ENCODE measurements at regions not wholly inside any gene's neighbourhood (a gene's known extent, or its start where the extent isn't known, plus 50 kb on each side); places are given as distances from the start of the nearest gene placed in this dataset.
"Not testable (repeated sequence)": the region's sequence is repeated elsewhere in the genome, so short reads cannot be mapped to it uniquely, and the experiment has no call there.

- Histone ChIP-seq H3K4me3 (ENCODE audit: low read depth, low read length) (no peak overlapping the region), H3K27me3 (ENCODE audit: control insufficient read depth, insufficient read depth, low read length) (no peaks in the 10 kb centered on the region), H3K36me3 (ENCODE audit: control insufficient read depth, insufficient read depth, low read length) (no peaks in the 10 kb centered on the region)
- no peak for DNase-seq (ENCODE audit: low read depth)
- no peak for TF ChIP-seq CTCF (IDR thresholded peaks at IDR 0.05; ENCODE audit: insufficient read depth, low read length, poor library complexity, severe bottlenecking)
Measured at GRCh38 chr2:109690822-109691541, 76.8 kb downstream of the SOWAHC start.

- no peak overlapping the region for H3K4me3 ChIP-seq (ENCODE audit: low read depth, low read length)
- no peak for TF ChIP-seq CTCF (IDR thresholded peaks at IDR 0.05; ENCODE audit: insufficient read depth, low read length, poor library complexity, severe bottlenecking)
- DNase-seq (ENCODE audit: low read depth): no peak
- H3K36me3 ChIP-seq (ENCODE audit: control insufficient read depth, insufficient read depth, low read length): no peaks in the 10 kb centered on the region
- H3K27me3 ChIP-seq (ENCODE audit: control insufficient read depth, insufficient read depth, low read length): no peaks in the 10 kb centered on the region
Measured at GRCh38 chr2:109692013-109692743, 78.0 kb downstream of the SOWAHC start.

- H3K4me3 ChIP-seq (ENCODE audit: low read depth, low read length); DNase-seq (ENCODE audit: low read depth); H3K27me3 ChIP-seq (ENCODE audit: control insufficient read depth, insufficient read depth, low read length); H3K36me3 ChIP-seq (ENCODE audit: control insufficient read depth, insufficient read depth, low read length): not testable (repeated sequence)
Measured at GRCh38 chr2:109692831-109693230, 78.7 kb downstream of the SOWAHC start.

- DNase-seq (ENCODE audit: low read depth); H3K4me3 ChIP-seq (ENCODE audit: low read depth, low read length); H3K36me3 ChIP-seq (ENCODE audit: control insufficient read depth, insufficient read depth, low read length); H3K27me3 ChIP-seq (ENCODE audit: control insufficient read depth, insufficient read depth, low read length): not testable (repeated sequence)
Measured at GRCh38 chr2:109693292-109693691, 79.1 kb downstream of the SOWAHC start.

- H3K36me3 ChIP-seq (ENCODE audit: control insufficient read depth, insufficient read depth, low read length): no peaks in the 10 kb centered on the region
- TF ChIP-seq CTCF (IDR thresholded peaks at IDR 0.05; ENCODE audit: insufficient read depth, low read length, poor library complexity, severe bottlenecking): no peak
- no peak overlapping the region for H3K4me3 ChIP-seq (ENCODE audit: low read depth, low read length)
- no peaks in the 10 kb centered on the region for H3K27me3 ChIP-seq (ENCODE audit: control insufficient read depth, insufficient read depth, low read length)
- DNase-seq (ENCODE audit: low read depth): no peak
Measured at GRCh38 chr2:109694190-109694589, 80.0 kb downstream of the SOWAHC start.

GRCh38 chr2:109695290-109695689 lies 81.1 kb downstream of the SOWAHC start:
- TF ChIP-seq CTCF (IDR thresholded peaks at IDR 0.05; ENCODE audit: insufficient read depth, low read length, poor library complexity, severe bottlenecking): no peak
- no peaks in the 10 kb centered on the region for H3K27me3 ChIP-seq (ENCODE audit: control insufficient read depth, insufficient read depth, low read length)
- no peak overlapping the region for H3K4me3 ChIP-seq (ENCODE audit: low read depth, low read length)
- no peaks in the 10 kb centered on the region for H3K36me3 ChIP-seq (ENCODE audit: control insufficient read depth, insufficient read depth, low read length)
- no peak for DNase-seq (ENCODE audit: low read depth)

- Histone ChIP-seq H3K27me3 (ENCODE audit: control insufficient read depth, insufficient read depth, low read length) (no peaks in the 10 kb centered on the region), H3K36me3 (ENCODE audit: control insufficient read depth, insufficient read depth, low read length) (no peaks in the 10 kb centered on the region), H3K4me3 (ENCODE audit: low read depth, low read length) (no peak overlapping the region)
- no peak for TF ChIP-seq CTCF (IDR thresholded peaks at IDR 0.05; ENCODE audit: insufficient read depth, low read length, poor library complexity, severe bottlenecking)
- DNase-seq (ENCODE audit: low read depth): no peak
Measured at GRCh38 chr2:109699646-109700045, 85.5 kb downstream of the SOWAHC start.
